ENCODE measurements at regions not wholly inside any gene's neighbourhood (a gene's known extent, or its start where the extent isn't known, plus 50 kb on each side); places are given as distances from the start of the nearest gene placed in this dataset.

DNA sequence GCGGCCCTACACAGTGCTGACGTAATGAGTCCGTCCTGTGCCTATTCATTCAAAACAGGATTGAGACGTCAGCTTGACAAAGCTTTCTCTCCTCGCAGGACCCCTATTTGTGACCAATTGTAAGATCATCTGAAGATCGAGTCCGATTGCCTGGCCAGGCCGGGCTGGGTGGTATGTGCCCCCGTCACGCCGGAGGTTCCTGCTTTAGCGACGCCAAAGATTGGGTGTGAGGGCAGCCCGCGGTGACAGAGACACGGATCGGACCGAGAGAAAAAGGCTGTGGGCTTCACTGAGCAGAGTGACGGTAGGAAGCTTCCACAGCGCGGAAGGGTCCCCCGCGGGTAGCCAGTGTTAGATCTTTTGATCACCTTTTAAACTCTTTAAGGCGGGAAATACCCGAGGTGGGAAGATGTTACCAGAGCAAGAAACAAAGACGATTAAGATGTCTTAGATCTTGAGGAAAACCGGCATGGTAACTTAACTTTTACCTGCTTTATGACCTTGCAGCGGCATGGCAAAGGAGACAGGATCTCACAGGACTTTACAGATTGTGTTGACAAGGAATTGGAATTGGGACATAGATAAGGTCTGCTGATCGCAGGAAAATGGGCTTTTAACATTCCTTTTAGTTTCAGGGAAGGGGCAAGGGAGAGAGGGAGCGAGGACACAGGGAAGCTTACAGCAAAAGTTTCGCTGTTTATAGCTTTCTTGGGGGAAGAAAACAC lies 220.0 kb downstream of the METTL4 start:
- TF ChIP-seq, protein P1, sequence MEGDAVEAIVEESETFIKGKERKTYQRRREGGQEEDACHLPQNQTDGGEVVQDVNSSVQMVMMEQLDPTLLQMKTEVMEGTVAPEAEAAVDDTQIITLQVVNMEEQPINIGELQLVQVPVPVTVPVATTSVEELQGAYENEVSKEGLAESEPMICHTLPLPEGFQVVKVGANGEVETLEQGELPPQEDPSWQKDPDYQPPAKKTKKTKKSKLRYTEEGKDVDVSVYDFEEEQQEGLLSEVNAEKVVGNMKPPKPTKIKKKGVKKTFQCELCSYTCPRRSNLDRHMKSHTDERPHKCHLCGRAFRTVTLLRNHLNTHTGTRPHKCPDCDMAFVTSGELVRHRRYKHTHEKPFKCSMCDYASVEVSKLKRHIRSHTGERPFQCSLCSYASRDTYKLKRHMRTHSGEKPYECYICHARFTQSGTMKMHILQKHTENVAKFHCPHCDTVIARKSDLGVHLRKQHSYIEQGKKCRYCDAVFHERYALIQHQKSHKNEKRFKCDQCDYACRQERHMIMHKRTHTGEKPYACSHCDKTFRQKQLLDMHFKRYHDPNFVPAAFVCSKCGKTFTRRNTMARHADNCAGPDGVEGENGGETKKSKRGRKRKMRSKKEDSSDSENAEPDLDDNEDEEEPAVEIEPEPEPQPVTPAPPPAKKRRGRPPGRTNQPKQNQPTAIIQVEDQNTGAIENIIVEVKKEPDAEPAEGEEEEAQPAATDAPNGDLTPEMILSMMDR (IDR thresholded peaks at IDR 0.05; ENCODE audit: control insufficient read depth, extremely low read depth, insufficient read depth): no peak
- DNase-seq (ENCODE audit: low read depth): no peak
- no peak overlapping the region for H3K4me3 ChIP-seq (ENCODE audit: low read depth, low read length)

- TF ChIP-seq, protein P1 (IDR thresholded peaks at IDR 0.05; ENCODE audit: control insufficient read depth, extremely low read depth, insufficient read depth): no peak
- no peak for DNase-seq (ENCODE audit: low read depth)
- H3K4me3 ChIP-seq (ENCODE audit: low read depth, low read length): no peak overlapping the region
Observed at GRCh38 chr18:2354292-2354691, 217.0 kb downstream of the METTL4 start.

DNA sequence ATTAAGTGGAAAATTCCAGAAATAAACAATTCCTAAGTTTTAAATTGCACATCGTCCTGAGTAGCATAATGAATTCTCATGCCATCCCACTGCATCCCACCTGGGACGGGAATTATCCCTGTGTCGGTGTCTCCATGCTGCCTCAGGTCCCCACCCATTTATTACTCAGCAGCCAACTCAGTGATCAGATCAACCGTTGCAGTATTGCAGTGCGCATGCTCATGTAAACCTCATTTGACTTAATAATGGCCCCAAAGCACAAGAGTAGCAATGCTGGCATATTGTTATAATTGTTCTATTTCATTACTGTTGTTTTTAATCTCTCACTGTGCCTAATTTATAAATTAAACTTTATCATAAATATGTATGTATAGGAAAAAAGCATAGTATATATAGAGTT lies 214.4 kb downstream of the METTL4 start:
- no peak overlapping the region for H3K4me3 ChIP-seq (ENCODE audit: low read depth, low read length)
- DNase-seq (ENCODE audit: low read depth): no peak
- TF ChIP-seq, protein P1 (IDR thresholded peaks at IDR 0.05; ENCODE audit: control insufficient read depth, extremely low read depth, insufficient read depth): no peak

DNA sequence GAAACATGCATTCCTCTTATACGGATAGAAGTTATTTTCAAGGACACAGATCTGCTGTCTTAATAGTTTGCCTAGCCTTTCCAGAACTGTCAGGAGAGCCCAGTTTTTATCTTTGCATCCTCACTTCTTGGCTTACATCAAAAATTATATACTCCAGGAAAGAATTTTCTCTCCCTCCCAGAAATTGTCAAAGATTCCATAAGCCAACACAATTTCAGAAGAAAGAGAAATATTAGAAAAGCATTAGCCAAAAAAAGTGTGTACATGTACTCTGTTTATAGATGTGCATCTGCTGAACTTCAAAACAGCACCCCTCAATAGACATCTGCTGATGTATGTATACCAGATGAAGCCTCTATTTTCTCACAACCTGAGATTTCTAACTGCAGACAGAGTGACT lies 210.4 kb downstream of the METTL4 start:
- no peak for DNase-seq (ENCODE audit: low read depth)
- no peak overlapping the region for H3K4me3 ChIP-seq (ENCODE audit: low read depth, low read length)
- TF ChIP-seq, protein P1 (IDR thresholded peaks at IDR 0.05; ENCODE audit: control insufficient read depth, extremely low read depth, insufficient read depth): no peak

DNA sequence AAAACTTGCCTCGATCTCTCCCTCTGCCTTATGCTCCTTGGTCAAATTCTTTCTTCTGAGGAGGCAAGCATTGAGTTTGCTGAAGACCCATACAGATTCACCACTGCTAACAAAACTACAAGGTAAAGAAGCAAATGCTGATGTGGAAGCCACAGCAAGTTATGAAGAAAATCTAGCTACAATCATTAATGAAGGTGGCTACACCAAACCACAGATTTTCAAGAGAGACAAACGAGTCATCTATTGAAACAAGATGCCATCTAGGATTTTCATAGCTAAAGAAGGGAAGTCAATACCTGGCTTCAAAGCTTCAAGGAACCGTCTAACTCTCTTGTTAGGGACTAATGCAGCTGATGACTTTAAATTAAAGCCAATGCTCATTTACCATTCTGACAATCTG lies 203.2 kb downstream of the METTL4 start:
- H3K4me3 ChIP-seq (ENCODE audit: low read depth, low read length): no peak overlapping the region
- TF ChIP-seq, protein P1 (IDR thresholded peaks at IDR 0.05; ENCODE audit: control insufficient read depth, extremely low read depth, insufficient read depth): no peak
- DNase-seq (ENCODE audit: low read depth): no peak

DNA sequence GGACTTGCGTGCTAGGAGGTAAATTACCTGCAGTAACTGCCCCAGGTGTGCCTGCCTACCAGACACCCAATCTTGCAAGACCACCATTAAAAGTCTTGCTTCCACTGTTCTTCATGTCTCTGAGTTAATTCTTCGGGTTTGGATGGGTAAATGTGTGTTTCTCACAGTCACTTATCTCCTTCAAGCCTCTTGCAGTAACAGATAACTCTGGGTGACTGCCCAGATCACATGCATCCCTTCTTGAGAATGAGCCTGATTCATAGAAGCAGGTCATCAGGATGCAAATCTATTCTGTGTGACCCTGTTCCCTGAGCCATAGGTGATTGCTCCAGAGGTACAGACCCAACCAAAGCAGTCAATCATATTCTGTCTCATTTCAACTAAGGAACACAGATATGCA lies 194.6 kb downstream of the METTL4 start:
- no peak overlapping the region for H3K4me3 ChIP-seq (ENCODE audit: low read depth, low read length)
- TF ChIP-seq, protein P1 (IDR thresholded peaks at IDR 0.05; ENCODE audit: control insufficient read depth, extremely low read depth, insufficient read depth): no peak

DNA sequence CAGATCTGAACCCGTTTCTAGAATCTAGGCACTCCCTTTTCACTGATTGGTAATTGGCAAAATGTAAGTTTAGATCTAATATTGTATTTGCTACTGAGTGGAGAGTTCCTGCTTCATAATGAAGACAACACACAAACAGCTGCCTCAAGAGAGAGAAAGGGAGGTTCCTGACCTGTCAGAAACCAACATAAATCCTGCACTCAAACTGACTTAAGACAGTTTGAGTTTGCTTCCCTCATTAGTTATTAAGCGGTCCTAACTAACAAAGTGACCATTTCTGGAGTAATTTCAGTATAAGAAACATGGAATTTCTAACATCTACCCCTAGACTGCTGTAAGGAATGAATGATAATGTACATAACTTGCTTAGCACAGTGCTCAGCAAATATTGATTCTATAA lies 191.2 kb downstream of the METTL4 start:
- no peak overlapping the region for H3K4me3 ChIP-seq (ENCODE audit: low read depth, low read length)
- no peak for DNase-seq (ENCODE audit: low read depth)
- TF ChIP-seq, protein P1 (IDR thresholded peaks at IDR 0.05; ENCODE audit: control insufficient read depth, extremely low read depth, insufficient read depth): no peak

More for the DNA sequence above, 194.6 kb downstream of the METTL4 start:
- DNase-seq (ENCODE audit: low read depth): no peak
